Immature natural killer cell (primary cell): ENCODE measurements at regions not wholly inside any gene's neighbourhood (a gene's known extent, or its start where the extent isn't known, plus 50 kb on each side); places are given as distances from the start of the nearest gene placed in this dataset.

Experiments
- DNase-seq, 3 donors: peaks; one replicate each; pipeline ENCODE4 v3.0.0; 2022; ENCODE audit warnings: mixed read lengths in 1 of 3
- H3K27ac Mint-ChIP-seq, 6 donors: one replicate each; pipeline ENCODE4 v1.8.0; 2020; ENCODE audit warnings: mixed read lengths in 6 of 6, mild to moderate bottlenecking in 5 of 6, inconsistent platforms in 4 of 6, moderate library complexity in 3 of 6
- H3K27me3 Mint-ChIP-seq, 3 donors: one replicate each; pipeline ENCODE4 v1.8.0; 2020 to 2021; ENCODE audit warnings: low read depth in 3 of 3, mild to moderate bottlenecking in 3 of 3, mixed read lengths in 3 of 3, moderate library complexity in 3 of 3, inconsistent platforms in 1 of 3
- H3K36me3 Mint-ChIP-seq, 3 donors: one replicate each; pipeline ENCODE4 v1.8.0; 2020; ENCODE audit warnings: mixed read lengths in 3 of 3, inconsistent platforms in 2 of 3, mild to moderate bottlenecking in 2 of 3
- H3K4me1 Mint-ChIP-seq, 2 donors: one replicate each; pipeline ENCODE4 v1.8.0; 2020; ENCODE audit warnings: inconsistent platforms in 2 of 2, mild to moderate bottlenecking in 2 of 2, mixed read lengths in 2 of 2, moderate library complexity in 1 of 2
- H3K4me3 Mint-ChIP-seq, 5 donors: one replicate each; pipeline ENCODE4 v1.8.0; 2020; ENCODE audit warnings: mild to moderate bottlenecking in 5 of 5, mixed read lengths in 5 of 5, inconsistent platforms in 3 of 5, moderate library complexity in 3 of 5
- H3K9me3 Mint-ChIP-seq, 6 donors: one replicate each; pipeline ENCODE4 v1.8.0; 2020; ENCODE audit warnings: mild to moderate bottlenecking in 6 of 6, mixed read lengths in 6 of 6, inconsistent platforms in 4 of 6, moderate library complexity in 3 of 6

- Mint-ChIP-seq H3K27ac (no peak overlapping the region), H3K36me3 (no peaks in the 10 kb centered on the region), H3K27me3 (peaks cover 0 to 11% (median 1%) of the 10 kb centered on the region in 3 donors), H3K9me3 (peaks cover 0 to 2% (median 0%) of the 10 kb centered on the region in 6 donors), H3K4me3 (no peak overlapping the region), H3K4me1 (no peaks in the 10 kb centered on the region)
- no peak for DNase-seq
Observed at GRCh38 chr12:105819549-105819948, 319.2 kb downstream of the NUAK1 start.

- no peak overlapping the region for H3K4me3 Mint-ChIP-seq
- H3K9me3 Mint-ChIP-seq: peaks cover 0 to 2% (median 0%) of the 10 kb centered on the region in 6 donors
- no peaks in the 10 kb centered on the region for H3K4me1 Mint-ChIP-seq
- no peaks in the 10 kb centered on the region for H3K36me3 Mint-ChIP-seq
- DNase-seq: no peak
- no peak overlapping the region for H3K27ac Mint-ChIP-seq
- H3K27me3 Mint-ChIP-seq: peaks cover 0 to 11% (median 1%) of the 10 kb centered on the region in 3 donors
Observed at GRCh38 chr12:105820429-105821125, 318.2 kb downstream of the NUAK1 start.

GRCh38 chr12:105822131-105823105 is 316.3 kb downstream of the NUAK1 start:
- Mint-ChIP-seq H3K4me1 (no peaks in the 10 kb centered on the region), H3K9me3 (peaks cover 0 to 2% (median 0%) of the 10 kb centered on the region in 6 donors), H3K27ac (no peak overlapping the region), H3K27me3 (peaks cover 2 to 11% (median 4%) of the 10 kb centered on the region in 3 donors), H3K4me3 (no peak overlapping the region), H3K36me3 (no peaks in the 10 kb centered on the region)
- DNase-seq: no peak

DNA sequence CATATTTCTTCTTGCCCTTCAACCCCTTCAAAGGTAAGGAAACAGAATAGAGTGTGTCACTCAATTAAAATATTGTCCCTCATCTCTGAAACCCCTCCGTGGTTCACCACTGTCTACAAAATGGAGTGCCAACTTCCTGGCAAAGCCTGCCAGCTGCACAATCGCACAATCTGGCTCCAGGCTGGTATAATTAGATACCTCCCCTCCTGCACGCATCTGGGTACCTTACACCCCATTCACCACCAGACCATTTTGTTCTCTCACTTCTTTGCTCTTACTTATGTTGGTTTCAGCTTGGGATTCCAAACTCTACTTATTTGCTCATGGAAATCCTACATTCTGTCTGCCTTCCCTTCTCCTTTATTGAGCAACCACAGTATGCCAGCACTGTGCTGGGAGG is 314.9 kb downstream of the NUAK1 start:
- Mint-ChIP-seq H3K27ac (no peak overlapping the region), H3K4me1 (no peaks in the 10 kb centered on the region), H3K36me3 (no peaks in the 10 kb centered on the region), H3K4me3 (no peak overlapping the region), H3K9me3 (peaks cover 0 to 2% (median 0%) of the 10 kb centered on the region in 6 donors), H3K27me3 (peaks cover 2 to 11% (median 3%) of the 10 kb centered on the region in 3 donors)
- no peak for DNase-seq

DNA sequence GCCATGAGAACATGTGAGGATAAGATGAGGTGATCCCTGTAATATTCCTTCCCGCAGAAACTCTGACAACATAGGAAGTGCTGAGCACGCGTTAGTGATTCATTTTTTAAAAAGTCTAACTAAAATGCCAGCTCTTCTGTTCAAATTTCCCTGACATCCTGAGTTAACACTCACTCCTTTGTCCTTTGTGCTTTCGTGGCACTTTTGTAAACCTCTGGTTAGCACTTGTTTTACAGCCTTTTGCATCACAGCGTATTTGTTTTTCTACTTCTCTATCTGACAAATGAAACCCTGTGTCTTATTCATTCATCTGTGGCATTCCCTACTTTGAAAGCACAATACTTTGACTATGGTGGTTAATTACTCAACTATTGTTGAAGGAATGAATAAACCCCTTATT is 313.6 kb downstream of the NUAK1 start:
- H3K27ac Mint-ChIP-seq: no peak overlapping the region
- H3K4me1 Mint-ChIP-seq: no peaks in the 10 kb centered on the region
- DNase-seq: no peak
- no peak overlapping the region for H3K4me3 Mint-ChIP-seq
- no peaks in the 10 kb centered on the region for H3K36me3 Mint-ChIP-seq
- H3K27me3 Mint-ChIP-seq: peaks cover 2 to 11% (median 3%) of the 10 kb centered on the region in 3 donors
- H3K9me3 Mint-ChIP-seq: peaks cover 0 to 2% (median 0%) of the 10 kb centered on the region in 6 donors

DNA sequence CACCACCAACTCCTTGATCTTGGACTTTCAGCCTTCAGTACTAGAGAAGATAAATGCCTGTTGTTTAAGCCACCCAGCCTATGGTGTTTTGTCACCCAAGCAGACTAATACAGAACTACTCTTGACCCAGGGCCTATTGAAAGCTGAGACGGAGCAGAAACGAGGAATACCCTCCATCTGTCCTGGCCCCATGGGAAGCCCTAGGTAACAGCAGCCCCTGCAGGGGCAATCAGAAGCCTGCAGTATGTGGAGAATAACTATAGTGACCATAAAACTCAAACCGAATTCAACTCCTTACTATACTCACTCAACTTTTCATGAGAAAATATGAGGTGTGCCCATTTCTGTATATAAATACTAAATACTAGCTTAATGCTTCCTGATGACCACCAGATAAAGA is 307.4 kb downstream of the NUAK1 start:
- peaks cover 0 to 3% (median 0%) of the 10 kb centered on the region in 3 donors for H3K27me3 Mint-ChIP-seq
- no peak for DNase-seq
- H3K4me3 Mint-ChIP-seq: no peak overlapping the region
- no peaks in the 10 kb centered on the region for H3K36me3 Mint-ChIP-seq
- peaks cover 0 to 2% (median 0%) of the 10 kb centered on the region in 6 donors for H3K9me3 Mint-ChIP-seq
- no peak overlapping the region for H3K27ac Mint-ChIP-seq
- H3K4me1 Mint-ChIP-seq: no peaks in the 10 kb centered on the region

- Mint-ChIP-seq H3K36me3 (no peaks in the 10 kb centered on the region), H3K27me3 (peaks cover 0 to under 1% (median 0%) of the 10 kb centered on the region in 3 donors), H3K4me1 (no peaks in the 10 kb centered on the region), H3K9me3 (peaks cover 0 to 2% (median 0%) of the 10 kb centered on the region in 6 donors), H3K27ac (no peak overlapping the region), H3K4me3 (no peak overlapping the region)
- no peak for DNase-seq
Observed at GRCh38 chr12:105832021-105832420, 306.7 kb downstream of the NUAK1 start.

DNA sequence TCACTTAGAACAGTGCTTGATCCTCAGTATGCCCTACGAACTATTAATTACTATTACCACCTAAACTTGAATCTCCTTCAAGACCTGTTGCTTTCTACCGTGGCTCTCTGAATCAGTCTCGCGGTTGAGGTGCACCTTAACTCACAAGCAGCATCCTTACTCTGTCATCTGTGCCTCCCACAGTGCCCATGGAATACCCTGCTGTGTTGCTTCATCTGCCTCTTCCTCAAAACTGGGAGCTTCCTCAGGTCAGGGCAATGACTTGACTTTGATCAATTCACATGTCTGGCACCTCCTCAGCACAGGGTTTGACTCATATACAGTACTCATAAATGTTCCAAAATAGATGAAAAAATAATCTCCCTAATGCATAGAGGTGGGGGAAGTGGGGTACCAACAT is 305.9 kb downstream of the NUAK1 start:
- no peak for DNase-seq
- Mint-ChIP-seq H3K36me3 (no peaks in the 10 kb centered on the region), H3K27ac (no peak overlapping the region), H3K27me3 (peaks cover 0 to 2% (median 1%) of the 10 kb centered on the region in 3 donors), H3K9me3 (peaks cover 0 to 2% (median 0%) of the 10 kb centered on the region in 6 donors), H3K4me3 (no peak overlapping the region), H3K4me1 (no peaks in the 10 kb centered on the region)

- Mint-ChIP-seq H3K27me3 (peaks cover 0 to 2% (median 1%) of the 10 kb centered on the region in 3 donors), H3K36me3 (no peaks in the 10 kb centered on the region), H3K9me3 (peaks cover 0 to 2% (median 0%) of the 10 kb centered on the region in 6 donors), H3K4me1 (no peaks in the 10 kb centered on the region), H3K4me3 (no peak overlapping the region), H3K27ac (no peak overlapping the region)
- DNase-seq: no peak
Observed at GRCh38 chr12:105834496-105834895, 304.3 kb downstream of the NUAK1 start.

DNA sequence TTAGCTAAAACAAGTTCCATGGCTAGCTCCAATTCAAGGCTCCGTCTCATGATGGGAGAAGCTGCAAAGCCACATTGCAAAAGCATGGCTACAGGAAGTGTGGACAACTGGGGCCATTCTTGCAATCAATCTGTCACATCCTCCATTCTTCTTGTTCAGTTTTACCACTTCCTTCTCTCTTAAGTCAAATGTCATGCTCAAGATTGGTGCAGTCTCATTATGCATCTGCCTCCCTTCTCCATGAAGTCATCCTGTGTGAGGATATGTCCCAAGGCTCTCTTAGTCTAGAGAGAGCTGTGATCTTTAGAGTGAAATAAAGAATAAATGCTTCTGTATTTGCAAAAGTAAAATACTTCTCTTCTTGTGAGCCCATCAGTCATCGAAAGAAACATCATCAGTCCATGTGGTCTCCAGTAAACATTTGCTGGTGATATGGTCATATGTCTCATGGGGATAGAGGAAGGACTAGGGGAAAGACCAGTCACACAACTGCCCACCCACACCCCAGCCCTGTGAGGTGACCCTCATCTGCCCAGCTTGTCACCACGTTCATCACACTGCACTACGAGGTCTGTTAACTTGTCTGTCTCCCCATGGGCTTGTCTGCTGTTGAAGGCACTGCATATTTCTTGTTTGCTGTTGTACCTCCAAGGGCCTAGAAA is 303.0 kb downstream of the NUAK1 start:
- Mint-ChIP-seq H3K27ac (no peak overlapping the region), H3K27me3 (peaks cover 0 to 2% (median 1%) of the 10 kb centered on the region in 3 donors), H3K4me3 (no peak overlapping the region), H3K36me3 (no peaks in the 10 kb centered on the region), H3K4me1 (no peaks in the 10 kb centered on the region), H3K9me3 (peaks cover 0 to 2% (median 0%) of the 10 kb centered on the region in 6 donors)
- no peak for DNase-seq

- Mint-ChIP-seq H3K4me3 (no peak overlapping the region), H3K27me3 (peaks cover 0 to 2% (median 1%) of the 10 kb centered on the region in 3 donors), H3K27ac (no peak overlapping the region), H3K4me1 (no peaks in the 10 kb centered on the region), H3K36me3 (no peaks in the 10 kb centered on the region), H3K9me3 (peaks cover 0 to 2% (median 0%) of the 10 kb centered on the region in 6 donors)
- no peak for DNase-seq
Observed at GRCh38 chr12:105836242-105836622, 302.5 kb downstream of the NUAK1 start.

DNA sequence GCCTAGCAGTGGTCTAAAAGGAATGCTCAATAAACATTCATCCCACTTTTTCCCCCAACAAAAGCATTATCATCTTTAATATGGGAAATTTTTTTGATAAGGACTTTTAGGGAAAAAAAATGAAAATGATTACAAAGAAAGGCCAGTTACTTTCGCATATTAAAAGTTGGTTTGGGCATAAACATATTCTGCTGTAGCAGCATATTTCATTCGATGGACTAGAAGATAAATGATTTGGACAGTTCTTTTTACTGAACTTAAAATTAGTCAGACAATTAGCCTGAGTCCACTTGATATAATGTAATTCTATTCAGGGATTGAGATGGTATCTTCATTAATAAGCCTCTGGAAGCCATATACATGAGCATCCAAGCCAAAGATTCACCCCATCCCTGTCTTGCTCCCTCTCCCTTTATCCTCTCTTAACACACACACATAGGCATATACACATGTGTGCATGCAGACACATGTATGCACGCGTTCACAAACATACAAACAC is 299.1 kb downstream of the NUAK1 start:
- Mint-ChIP-seq H3K9me3 (peaks cover 0 to 1% (median 0%) of the 10 kb centered on the region in 6 donors), H3K27me3 (peaks cover 0 to 2% (median 1%) of the 10 kb centered on the region in 3 donors), H3K36me3 (no peaks in the 10 kb centered on the region), H3K4me3 (no peak overlapping the region), H3K4me1 (no peaks in the 10 kb centered on the region), H3K27ac (no peak overlapping the region)
- DNase-seq: no peak

DNA sequence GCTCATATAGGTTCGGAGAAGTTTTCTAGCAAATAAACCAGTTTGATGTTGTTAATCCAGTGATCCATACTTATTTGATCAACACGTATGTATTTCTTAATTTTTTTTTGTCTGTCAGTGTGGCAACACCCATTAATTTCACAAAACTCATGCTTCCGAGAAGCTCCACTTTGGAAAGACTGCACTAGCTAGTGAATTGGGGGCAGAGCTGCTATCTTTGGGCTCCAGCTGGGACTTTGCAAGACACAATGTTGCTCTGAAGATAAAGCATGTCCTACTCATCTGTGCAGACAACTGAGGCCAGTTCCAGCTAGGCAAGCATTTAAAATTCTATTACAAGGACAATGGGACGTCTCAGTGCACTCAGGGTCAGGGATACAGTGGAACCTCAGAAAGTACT is 298.4 kb downstream of the NUAK1 start:
- Mint-ChIP-seq H3K9me3 (peaks cover 0 to 1% (median 0%) of the 10 kb centered on the region in 6 donors), H3K4me3 (no peak overlapping the region), H3K27ac (no peak overlapping the region), H3K27me3 (peaks cover 0 to 2% (median 1%) of the 10 kb centered on the region in 3 donors), H3K36me3 (no peaks in the 10 kb centered on the region), H3K4me1 (no peaks in the 10 kb centered on the region)
- DNase-seq: no peak
